CD4-positive, alpha-beta T cell treated with Interleukin-6 at 100 ng/mL for 8 hours (primary cell): ENCODE measurements at regions not wholly inside any gene's neighbourhood (a gene's known extent, or its start where the extent isn't known, plus 50 kb on each side); places are given as distances from the start of the nearest gene placed in this dataset.
"Not testable (repeated sequence)": the region's sequence is repeated elsewhere in the genome, so short reads cannot be mapped to it uniquely, and the experiment has no call there.

Source experiments
- DNase-seq: peaks from one replicate; pipeline ENCODE4 v3.0.0-alpha.2; 2020; ENCODE audit warnings: mixed read lengths, low spot score

- no peak for DNase-seq
Observed at GRCh38 chr20:22951966-22952365, 83.1 kb upstream of the SSTR4 start.

GRCh38 chr20:22954661-22955060 lies 80.5 kb upstream of the SSTR4 start:
- DNase-seq, result no peak

- DNase-seq, result no peak
Observed at GRCh38 chr20:22958390-22958789, 76.7 kb upstream of the SSTR4 start.

GRCh38 chr20:22962567-22963439 lies 72.3 kb upstream of the SSTR4 start:
- no peak for DNase-seq

- DNase-seq, result no peak
Observed at GRCh38 chr20:22963581-22963980, 71.5 kb upstream of the SSTR4 start.

- no peak for DNase-seq
Observed at GRCh38 chr20:22966787-22967464, 68.2 kb upstream of the SSTR4 start.

GRCh38 chr20:22967706-22968105 lies 67.4 kb upstream of the SSTR4 start:
- DNase-seq, result not testable (repeated sequence)

GRCh38 chr20:22969031-22969430 lies 66.1 kb upstream of the SSTR4 start:
- DNase-seq, result not testable (repeated sequence)

- DNase-seq, result not testable (repeated sequence)
Observed at GRCh38 chr20:22971077-22971476, 64.0 kb upstream of the SSTR4 start.

- no peak for DNase-seq
Observed at GRCh38 chr20:22974354-22974753, 60.8 kb upstream of the SSTR4 start.

GRCh38 chr20:22977047-22977785 lies 57.9 kb upstream of the SSTR4 start:
- no peak for DNase-seq

GRCh38 chr20:22984008-22984407 lies 51.1 kb upstream of the SSTR4 start:
- DNase-seq, result no peak

- no peak for DNase-seq
Observed at GRCh38 chr20:22984606-22985005, 50.5 kb upstream of the SSTR4 start.

GRCh38 chr20:22985239-22985778 lies 49.8 kb upstream of the SSTR4 start:
- no peak for DNase-seq
